ENCODE measurements at regions not wholly inside any gene's neighbourhood (a gene's known extent, or its start where the extent isn't known, plus 50 kb on each side); places are given as distances from the start of the nearest gene placed in this dataset.

- TF ChIP-seq CTCF (IDR thresholded peaks at IDR 0.05; ENCODE audit: borderline replicate concordance, control extremely low read depth, extremely low read depth, insufficient read depth, missing control alignments): no peak
- DNase-seq (ENCODE audit: low spot score): no peak
- in situ Hi-C loops (cut with MboI; ENCODE audit: low sequenced_read_pairs, unreplicated experiment): no loop called here
These were observed 528.5 kb downstream of the PLPP3 start for GRCh38 chr1:56050911-56051310.

GRCh38 chr1:56045477-56045876 lies 533.9 kb downstream of the PLPP3 start:
- in situ Hi-C loops (cut with MboI; ENCODE audit: low sequenced_read_pairs, unreplicated experiment): no loop called here
- TF ChIP-seq CTCF (IDR thresholded peaks at IDR 0.05; ENCODE audit: borderline replicate concordance, control extremely low read depth, extremely low read depth, insufficient read depth, missing control alignments): no peak
- no peak for DNase-seq (ENCODE audit: low spot score)

- in situ Hi-C loops (cut with MboI; ENCODE audit: low sequenced_read_pairs, unreplicated experiment): no loop called here
- no peak for TF ChIP-seq CTCF (IDR thresholded peaks at IDR 0.05; ENCODE audit: borderline replicate concordance, control extremely low read depth, extremely low read depth, insufficient read depth, missing control alignments)
- DNase-seq (ENCODE audit: low spot score): no peak
These were observed 534.3 kb downstream of the PLPP3 start for GRCh38 chr1:56045062-56045461.

GRCh38 chr1:56036479-56036878 lies 542.9 kb downstream of the PLPP3 start:
- in situ Hi-C loops (cut with MboI; ENCODE audit: low sequenced_read_pairs, unreplicated experiment): no loop called here
- DNase-seq (ENCODE audit: low spot score): no peak
- no peak for TF ChIP-seq CTCF (IDR thresholded peaks at IDR 0.05; ENCODE audit: borderline replicate concordance, control extremely low read depth, extremely low read depth, insufficient read depth, missing control alignments)

GRCh38 chr1:56034847-56035481 lies 544.4 kb downstream of the PLPP3 start:
- DNase-seq (ENCODE audit: low spot score): no peak
- no peak for TF ChIP-seq CTCF (IDR thresholded peaks at IDR 0.05; ENCODE audit: borderline replicate concordance, control extremely low read depth, extremely low read depth, insufficient read depth, missing control alignments)
- in situ Hi-C loops (cut with MboI; ENCODE audit: low sequenced_read_pairs, unreplicated experiment): no loop called here

GRCh38 chr1:56034222-56034621 lies 545.1 kb downstream of the PLPP3 start:
- DNase-seq (ENCODE audit: low spot score): no peak
- TF ChIP-seq CTCF (IDR thresholded peaks at IDR 0.05; ENCODE audit: borderline replicate concordance, control extremely low read depth, extremely low read depth, insufficient read depth, missing control alignments): no peak
- in situ Hi-C loops (cut with MboI; ENCODE audit: low sequenced_read_pairs, unreplicated experiment): no loop called here

All from GM13976 (cell line).